OCI-LY1 (cell line): ENCODE measurements at regions not wholly inside any gene's neighbourhood (a gene's known extent, or its start where the extent isn't known, plus 50 kb on each side); places are given as distances from the start of the nearest gene placed in this dataset.

ENCODE experiments used
- H2AFZ ChIP-seq: fragments of 200-600 bp; sonication (generic), shearing (Covaris generic); 2 replicates; pipeline ENCODE4 v1.6.0; 2014; ENCODE audit warnings: antibody characterized with exemption, mild to moderate bottlenecking, low read length
- H3F3A ChIP-seq: fragments of 200-600 bp; sonication (generic), shearing (Covaris generic); 2 replicates; pipeline ENCODE4 v1.6.0; 2014; ENCODE audit warnings: mild to moderate bottlenecking, antibody characterized with exemption, low read length, moderate library complexity; ENCODE audit not compliant: insufficient read depth
- H3K27ac ChIP-seq: fragments of 200-600 bp; sonication (generic); 2 replicates; pipeline ENCODE4 v1.5.1; 2014; ENCODE audit warnings: low read length, mixed run types, mild to moderate bottlenecking, low read depth; ENCODE audit not compliant: poor library complexity, severe bottlenecking
- H3K27me3 ChIP-seq: fragments of 200-600 bp; sonication (generic); 2 replicates; pipeline ENCODE4 v1.6.0; 2014; ENCODE audit warnings: antibody characterized with exemption, mild to moderate bottlenecking, low read length, moderate library complexity; ENCODE audit not compliant: insufficient read depth
- H3K36me3 ChIP-seq: fragments of 200-600 bp; sonication (generic); 2 replicates; pipeline ENCODE4 v1.6.1; 2014; ENCODE audit warnings: mild to moderate bottlenecking, antibody characterized with exemption, low read length, moderate library complexity, mixed read lengths; ENCODE audit not compliant: insufficient read depth
- H3K4me1 ChIP-seq: fragments of 200-600 bp; sonication (generic); 2 replicates; pipeline ENCODE4 v1.5.1; 2014; ENCODE audit warnings: mild to moderate bottlenecking, low read length, moderate library complexity; ENCODE audit not compliant: insufficient read depth, severe bottlenecking
- H3K4me2 ChIP-seq: fragments of 200-600 bp; sonication (generic), shearing (Covaris generic); 2 replicates; pipeline ENCODE4 v1.6.1; 2014; ENCODE audit warnings: low read length
- H3K4me3 ChIP-seq: fragments of 200-600 bp; sonication (generic); 2 replicates; pipeline ENCODE4 v1.5.1; 2014; ENCODE audit warnings: low read length, low read depth, mild to moderate bottlenecking, mixed read lengths; ENCODE audit not compliant: poor library complexity, severe bottlenecking
- H3K79me2 ChIP-seq: fragments of 200-600 bp; shearing (Covaris generic); 2 replicates; pipeline ENCODE4 v1.6.1; 2016; ENCODE audit warnings: mixed run types, low read length, mixed read lengths; ENCODE audit not compliant: insufficient read depth
- H3K9ac ChIP-seq: fragments of 200-600 bp; sonication (generic), shearing (Covaris generic); 2 replicates; pipeline ENCODE4 v1.6.1; 2014; ENCODE audit warnings: mild to moderate bottlenecking, low read length, mixed read lengths
- H3K9me2 ChIP-seq: fragments of 200-600 bp; sonication (generic), shearing (Covaris generic); 2 replicates; pipeline ENCODE4 v1.6.1; 2014; ENCODE audit warnings: low read depth, mild to moderate bottlenecking, low read length, mixed read lengths
- H3K9me3 ChIP-seq: fragments of 200-600 bp; shearing (Covaris generic); 2 replicates; pipeline ENCODE4 v1.6.1; 2014; ENCODE audit warnings: low read length, mixed read lengths
- H4K20me1 ChIP-seq: fragments of 200-600 bp; sonication (generic), shearing (Covaris generic); 2 replicates; pipeline ENCODE4 v1.6.0; 2016; ENCODE audit warnings: mild to moderate bottlenecking, low read length; ENCODE audit not compliant: insufficient read depth
- EZH2 ChIP-seq: fragments of 200-600 bp; sonication (generic), shearing (Covaris generic); IDR thresholded peaks from 2 replicates; pipeline ENCODE4 v1.8.0; 2017; ENCODE audit warnings: borderline replicate concordance, mixed run types, mild to moderate bottlenecking, antibody characterized with exemption, low read length, moderate library complexity, mixed read lengths
- TF ChIP-seq, protein P1 (sequence below): fragments of 200-600 bp; sonication (generic), shearing (Covaris generic); IDR thresholded peaks from 2 replicates; pipeline ENCODE4 v1.5.1; 2017; ENCODE audit warnings: mild to moderate bottlenecking, antibody characterized with exemption, low read length, moderate library complexity, mixed read lengths

DNA sequence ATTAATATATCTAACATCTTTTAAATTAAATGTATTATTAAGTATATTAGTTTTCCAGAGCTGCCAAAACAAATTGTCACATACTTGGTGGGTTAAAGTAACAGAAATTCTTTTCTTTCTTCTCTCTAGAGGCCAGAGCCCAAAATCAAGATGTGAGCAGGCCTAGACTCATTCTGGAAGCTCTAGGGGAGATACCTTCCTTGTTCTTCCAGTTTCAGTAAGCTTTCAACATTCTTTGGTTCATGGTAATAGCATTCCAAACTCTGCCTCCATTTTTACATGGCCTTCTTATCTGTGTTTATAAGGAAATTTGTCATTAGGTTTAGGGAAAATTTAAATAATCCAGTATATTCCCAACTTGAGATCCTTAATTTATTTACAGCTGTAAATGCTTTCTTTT, 1054.6 kb upstream of the GBE1 start:
- Histone ChIP-seq H3K9me2 (no peaks in the 10 kb centered on the region), H3K9me3 (peaks cover 26% of the 10 kb centered on the region), H3F3A (no peaks in the 10 kb centered on the region), H3K27me3 (no peaks in the 10 kb centered on the region), H4K20me1 (no peaks in the 10 kb centered on the region), H3K36me3 (no peaks in the 10 kb centered on the region), H3K4me1 (no peaks in the 10 kb centered on the region), H2AFZ (no peak overlapping the region), H3K9ac (no peak overlapping the region), H3K27ac (no peak overlapping the region), H3K79me2 (no peaks in the 10 kb centered on the region), H3K4me2 (no peak overlapping the region), H3K4me3 (no peak overlapping the region)
- no peak for TF ChIP-seq EZH2

DNA sequence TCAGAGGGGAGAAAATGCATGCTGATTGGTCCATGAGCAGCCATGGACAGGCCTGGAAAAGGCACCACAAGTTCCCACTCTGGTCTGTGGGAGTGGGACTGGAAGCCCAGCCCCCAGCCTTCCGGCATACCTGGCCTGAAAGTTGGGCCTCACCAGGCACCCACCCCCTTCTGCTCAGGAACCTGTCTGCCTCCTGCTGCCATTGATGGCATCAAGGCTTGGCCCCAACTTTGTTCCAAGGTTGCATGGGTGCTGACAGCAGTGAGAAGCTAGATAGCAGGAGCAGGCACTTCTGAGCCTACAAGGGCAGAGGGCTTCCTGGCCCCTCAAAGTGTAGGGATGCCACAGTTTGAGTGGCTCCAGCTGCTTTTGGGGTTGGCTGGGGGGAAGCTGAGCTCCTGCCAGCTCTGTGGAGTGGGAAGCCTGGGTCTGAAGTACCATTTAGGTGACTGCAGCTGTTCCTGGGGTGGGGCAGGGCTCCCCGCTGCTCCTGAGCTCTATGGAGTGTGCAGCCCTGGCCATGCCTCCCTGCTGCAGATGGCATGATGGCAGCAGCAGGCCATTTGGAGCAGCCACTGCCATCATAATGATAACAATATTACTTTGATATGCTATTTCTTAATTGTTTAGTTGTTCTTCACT, 1054.1 kb upstream of the GBE1 start:
- Histone ChIP-seq H3K9me3 (peaks cover 26% of the 10 kb centered on the region), H3K4me2 (no peak overlapping the region), H3F3A (no peaks in the 10 kb centered on the region), H4K20me1 (no peaks in the 10 kb centered on the region), H3K27me3 (no peaks in the 10 kb centered on the region), H2AFZ (no peak overlapping the region), H3K4me3 (no peak overlapping the region), H3K79me2 (no peaks in the 10 kb centered on the region), H3K36me3 (no peaks in the 10 kb centered on the region), H3K27ac (no peak overlapping the region), H3K9me2 (no peaks in the 10 kb centered on the region), H3K4me1 (no peaks in the 10 kb centered on the region), H3K9ac (no peak overlapping the region)
- TF ChIP-seq, protein P1, sequence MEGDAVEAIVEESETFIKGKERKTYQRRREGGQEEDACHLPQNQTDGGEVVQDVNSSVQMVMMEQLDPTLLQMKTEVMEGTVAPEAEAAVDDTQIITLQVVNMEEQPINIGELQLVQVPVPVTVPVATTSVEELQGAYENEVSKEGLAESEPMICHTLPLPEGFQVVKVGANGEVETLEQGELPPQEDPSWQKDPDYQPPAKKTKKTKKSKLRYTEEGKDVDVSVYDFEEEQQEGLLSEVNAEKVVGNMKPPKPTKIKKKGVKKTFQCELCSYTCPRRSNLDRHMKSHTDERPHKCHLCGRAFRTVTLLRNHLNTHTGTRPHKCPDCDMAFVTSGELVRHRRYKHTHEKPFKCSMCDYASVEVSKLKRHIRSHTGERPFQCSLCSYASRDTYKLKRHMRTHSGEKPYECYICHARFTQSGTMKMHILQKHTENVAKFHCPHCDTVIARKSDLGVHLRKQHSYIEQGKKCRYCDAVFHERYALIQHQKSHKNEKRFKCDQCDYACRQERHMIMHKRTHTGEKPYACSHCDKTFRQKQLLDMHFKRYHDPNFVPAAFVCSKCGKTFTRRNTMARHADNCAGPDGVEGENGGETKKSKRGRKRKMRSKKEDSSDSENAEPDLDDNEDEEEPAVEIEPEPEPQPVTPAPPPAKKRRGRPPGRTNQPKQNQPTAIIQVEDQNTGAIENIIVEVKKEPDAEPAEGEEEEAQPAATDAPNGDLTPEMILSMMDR, result no peak
- TF ChIP-seq EZH2, result no peak

DNA sequence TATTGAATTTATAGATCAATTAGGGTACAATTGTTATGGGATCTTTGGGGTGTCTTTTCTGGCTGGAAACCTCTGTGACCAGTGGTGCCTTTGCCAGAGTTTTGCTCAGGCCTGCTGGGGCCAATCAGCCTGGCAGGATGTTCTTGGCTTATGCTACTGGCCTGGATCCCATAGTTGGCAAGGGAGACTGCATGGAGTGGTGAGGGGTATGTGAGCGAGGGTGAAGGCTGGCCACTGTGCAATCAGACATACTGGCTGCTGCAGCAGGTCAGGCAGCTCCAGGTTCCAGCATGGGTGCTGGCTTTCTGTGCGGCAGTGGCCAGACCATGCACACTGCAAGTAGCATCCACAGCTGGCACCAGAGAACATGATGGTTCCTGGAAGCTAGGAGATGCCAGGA, 1053.2 kb upstream of the GBE1 start:
- H2AFZ ChIP-seq, result no peak overlapping the region
- no peaks in the 10 kb centered on the region for H4K20me1 ChIP-seq
- H3K9me2 ChIP-seq, result no peaks in the 10 kb centered on the region
- H3K4me1 ChIP-seq, result no peaks in the 10 kb centered on the region
- H3K4me2 ChIP-seq, result no peak overlapping the region
- H3K27ac ChIP-seq, result no peak overlapping the region
- no peak overlapping the region for H3K4me3 ChIP-seq
- H3F3A ChIP-seq, result no peaks in the 10 kb centered on the region
- no peak overlapping the region for H3K9ac ChIP-seq
- no peaks in the 10 kb centered on the region for H3K36me3 ChIP-seq
- no peaks in the 10 kb centered on the region for H3K79me2 ChIP-seq
- peaks cover 26% of the 10 kb centered on the region for H3K9me3 ChIP-seq
- no peaks in the 10 kb centered on the region for H3K27me3 ChIP-seq
- no peak for TF ChIP-seq EZH2
- TF ChIP-seq, protein P1, result no peak

DNA sequence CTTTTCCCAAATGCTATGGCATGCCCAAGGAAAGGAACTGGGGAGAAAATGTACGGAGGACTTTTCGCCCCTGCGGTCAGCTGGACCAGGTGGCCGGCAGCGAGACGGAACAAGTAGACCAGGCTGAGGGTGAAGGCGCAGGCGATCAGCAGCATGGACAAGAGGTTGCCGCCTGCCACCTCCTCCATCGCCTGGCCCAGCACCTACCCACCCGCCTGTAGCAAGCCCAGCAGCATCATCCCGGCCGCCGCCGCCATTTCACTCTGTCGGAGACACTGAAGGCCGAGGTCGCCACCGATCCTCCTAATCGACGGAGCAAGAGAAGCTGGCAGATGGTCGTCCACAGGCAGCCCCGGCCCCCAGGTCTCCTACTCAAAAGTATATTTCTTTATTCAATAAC, 1046.3 kb upstream of the GBE1 start:
- no peaks in the 10 kb centered on the region for H3K27me3 ChIP-seq
- no peak overlapping the region for H2AFZ ChIP-seq
- H3K9ac ChIP-seq, result no peak overlapping the region
- no peak overlapping the region for H3K4me2 ChIP-seq
- H3K4me1 ChIP-seq, result no peaks in the 10 kb centered on the region
- H3F3A ChIP-seq, result no peaks in the 10 kb centered on the region
- no peaks in the 10 kb centered on the region for H3K79me2 ChIP-seq
- peaks cover 13% of the 10 kb centered on the region; the same call in 1 of the 2 replicates for H3K9me3 ChIP-seq
- H3K9me2 ChIP-seq, result no peaks in the 10 kb centered on the region
- no peaks in the 10 kb centered on the region for H4K20me1 ChIP-seq
- no peak overlapping the region for H3K27ac ChIP-seq
- TF ChIP-seq, protein P1, result no peak
- TF ChIP-seq EZH2, result no peak
- H3K36me3 ChIP-seq, result no peaks in the 10 kb centered on the region
- no peak overlapping the region for H3K4me3 ChIP-seq
